ENCODE measurements at regions not wholly inside any gene's neighbourhood (a gene's known extent, or its start where the extent isn't known, plus 50 kb on each side); places are given as distances from the start of the nearest gene placed in this dataset.

DNA sequence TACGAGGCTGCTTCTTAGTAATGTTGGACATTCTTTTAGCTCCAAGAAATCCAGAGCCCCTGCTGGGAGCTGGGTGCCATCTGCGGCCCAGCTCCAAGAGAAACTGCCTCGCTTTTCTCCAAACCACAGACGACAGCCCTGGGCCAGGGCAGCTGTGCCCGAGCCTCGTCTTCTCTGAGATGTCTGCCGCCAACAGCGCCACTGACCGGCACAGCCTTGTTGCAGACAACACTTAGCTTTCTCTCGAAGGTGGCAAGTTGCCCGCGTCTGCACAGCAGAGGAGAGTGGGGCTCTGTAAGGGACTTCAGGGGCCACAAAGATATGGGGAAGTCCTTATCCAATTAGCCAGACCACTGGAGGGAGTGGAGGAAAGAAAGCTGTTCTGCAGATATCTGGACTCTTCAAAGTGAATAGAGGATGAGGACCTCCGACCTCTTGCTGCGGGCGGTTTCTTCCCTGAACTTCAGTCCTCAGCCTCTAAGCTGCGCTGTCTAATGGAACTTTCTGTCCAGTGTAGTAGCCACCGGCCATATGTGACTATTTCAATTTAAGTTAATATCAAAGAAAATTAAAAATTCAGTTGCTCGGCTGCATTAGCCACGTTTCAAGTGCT lies 63.9 kb upstream of the DISP3 start:
- no peak for DNase-seq (ENCODE audit: low spot score)
- TF ChIP-seq CTCF (IDR thresholded peaks at IDR 0.05; ENCODE audit: extremely low read depth, missing control alignments), result no peak

DNA sequence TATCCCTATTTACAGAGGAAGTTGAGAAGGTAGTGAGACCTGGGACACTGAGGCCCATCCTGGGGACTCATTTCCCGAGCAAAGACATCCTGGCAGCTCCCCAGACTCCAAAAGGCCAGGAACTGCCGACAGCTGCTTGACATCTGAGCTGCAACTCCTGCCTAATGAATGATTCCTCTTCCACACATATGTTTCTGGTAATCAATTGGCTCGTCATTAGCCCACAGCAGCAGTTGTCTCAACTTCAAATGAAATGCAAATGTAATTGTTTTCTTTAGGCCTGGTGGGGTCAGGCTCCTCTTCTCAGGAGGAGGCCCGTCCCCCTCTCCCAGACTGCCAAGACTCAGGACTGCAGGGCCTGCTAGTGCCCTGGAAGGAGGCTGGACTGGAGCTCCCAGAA lies 61.8 kb upstream of the DISP3 start:
- no peak for DNase-seq (ENCODE audit: low spot score)
- no peak for TF ChIP-seq CTCF (IDR thresholded peaks at IDR 0.05; ENCODE audit: extremely low read depth, missing control alignments)

DNA sequence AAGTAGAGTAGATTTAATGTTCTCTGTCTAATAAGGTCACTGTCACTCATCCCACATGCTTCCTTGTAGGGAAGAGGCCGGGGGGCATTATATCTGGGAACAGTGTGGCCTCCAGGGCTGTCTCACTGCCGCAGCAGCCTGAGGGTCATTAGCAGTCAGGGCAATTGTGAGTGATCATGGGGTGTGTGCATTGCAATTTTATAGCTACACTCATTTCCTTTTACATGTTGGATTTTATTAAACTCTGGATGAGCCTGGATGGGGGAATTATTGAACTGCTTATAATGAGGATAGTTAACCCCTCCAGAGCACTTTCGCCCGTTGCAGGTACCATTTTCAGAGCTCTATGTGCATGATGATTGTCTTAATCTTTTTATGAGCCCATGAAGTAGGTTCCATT lies 60.9 kb upstream of the DISP3 start:
- DNase-seq (ENCODE audit: low spot score), result no peak
- no peak for TF ChIP-seq CTCF (IDR thresholded peaks at IDR 0.05; ENCODE audit: extremely low read depth, missing control alignments)

GRCh38 chr1:11421443-11421842 lies 57.5 kb upstream of the DISP3 start:
- no peak for TF ChIP-seq CTCF (IDR thresholded peaks at IDR 0.05; ENCODE audit: extremely low read depth, missing control alignments)
- no peak for DNase-seq (ENCODE audit: low spot score)

DNA sequence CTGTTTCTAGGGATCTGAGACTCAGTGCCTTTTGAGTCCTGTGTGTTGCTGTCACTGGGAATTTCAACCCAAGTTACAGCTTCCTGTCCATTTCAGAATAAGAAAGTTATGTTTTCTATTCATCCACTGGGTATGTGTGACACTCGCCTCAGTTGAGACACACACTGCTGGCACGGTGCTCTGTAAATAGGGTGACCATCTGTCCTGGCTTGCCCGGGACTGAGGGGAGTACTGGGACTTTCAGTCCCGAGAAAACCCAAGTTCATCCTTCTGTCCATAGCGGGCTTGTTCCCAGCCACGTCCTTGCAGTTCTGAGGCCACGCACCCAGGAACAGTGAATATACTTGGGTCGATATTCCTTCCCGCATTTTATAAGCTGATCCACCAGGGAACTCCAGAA lies 56.3 kb upstream of the DISP3 start:
- TF ChIP-seq CTCF (IDR thresholded peaks at IDR 0.05; ENCODE audit: extremely low read depth, missing control alignments), result no peak
- no peak for DNase-seq (ENCODE audit: low spot score)

DNA sequence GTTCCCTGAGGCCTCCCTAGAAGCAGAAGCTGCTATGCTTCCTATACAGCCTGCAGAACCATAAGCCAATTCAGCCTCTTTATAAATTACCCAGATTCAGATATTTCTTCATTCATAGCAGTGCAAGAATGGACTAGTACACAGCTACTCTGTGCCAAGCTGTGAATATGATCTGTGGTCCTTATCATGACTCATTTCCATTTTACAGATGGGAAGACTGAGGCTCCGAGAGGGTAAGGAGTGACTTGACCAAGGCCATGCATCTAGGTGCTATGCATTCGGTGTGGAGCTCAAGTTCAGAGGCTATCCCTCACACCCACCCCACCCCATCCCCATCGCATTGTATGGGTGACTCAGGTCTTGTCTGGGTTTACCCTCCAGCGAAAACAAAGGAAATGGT lies 52.3 kb upstream of the DISP3 start:
- no peak for TF ChIP-seq CTCF (IDR thresholded peaks at IDR 0.05; ENCODE audit: extremely low read depth, missing control alignments)
- no peak for DNase-seq (ENCODE audit: low spot score)

DNA sequence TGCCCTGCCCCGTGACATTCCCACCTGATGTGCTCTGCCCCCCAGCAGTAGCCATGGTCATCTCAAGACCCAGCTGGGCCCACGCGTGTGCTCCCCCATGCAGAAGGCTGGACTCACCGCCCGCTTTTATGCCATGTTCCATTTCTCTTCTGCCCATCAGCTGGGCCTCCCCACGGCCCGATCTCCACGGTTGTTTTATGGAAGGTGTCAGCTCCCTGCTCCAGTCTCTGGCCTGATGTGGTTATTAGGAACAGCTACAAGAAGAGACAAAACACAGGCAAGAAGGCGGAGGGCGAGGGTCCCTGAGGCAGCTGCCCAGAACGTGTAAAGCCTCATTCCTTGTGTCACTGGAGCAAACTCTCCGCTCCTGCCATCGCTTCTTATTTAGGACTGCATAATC lies 50.2 kb upstream of the DISP3 start:
- TF ChIP-seq CTCF (IDR thresholded peaks at IDR 0.05; ENCODE audit: extremely low read depth, missing control alignments), result no peak
- DNase-seq (ENCODE audit: low spot score), result no peak

Data from GM20000 (cell line).